ENCODE measurements at regions not wholly inside any gene's neighbourhood (a gene's known extent, or its start where the extent isn't known, plus 50 kb on each side); places are given as distances from the start of the nearest gene placed in this dataset.
A peak's percentile ranks its signal among the peaks of the same experiment; 100 is the strongest.

DNA sequence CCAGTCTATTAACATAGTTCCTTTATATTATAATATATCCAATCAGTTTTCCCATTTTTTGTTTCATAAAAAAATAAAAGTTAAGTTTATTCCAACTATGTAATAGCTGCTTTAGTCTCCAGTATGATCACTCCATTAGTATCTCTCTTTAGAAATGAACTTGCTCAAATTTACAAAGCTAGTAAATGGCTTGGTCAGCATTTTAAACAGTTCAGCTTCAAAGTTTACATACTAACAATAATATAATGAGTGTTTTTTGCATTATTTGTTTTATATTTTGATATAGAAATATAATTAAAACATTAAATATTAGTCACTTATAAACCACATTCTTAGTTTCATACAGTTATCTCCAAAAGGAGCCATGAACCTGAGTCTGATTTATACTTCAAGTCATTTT is 1073.8 kb downstream of the SLITRK5 start:
- Histone ChIP-seq H2AK9ac (replicated peaks; ENCODE audit: low read depth, low read length, poor library complexity) (no peak overlapping the region), H3K9me3 (ENCODE audit: control insufficient read depth, insufficient read depth, low read length) (peaks cover 5% of the 10 kb centered on the region; the same call in 1 of the 2 replicates), H3K79me1 (ENCODE audit: low read depth in 1 of 2, low read length in 2 of 2) (no peaks in the 10 kb centered on the region), H2BK5ac (ENCODE audit: low read depth, low read length, poor library complexity, severe bottlenecking) (no peak overlapping the region), H3K18ac (ENCODE audit: low read depth, low read length) (no peak overlapping the region), H4K8ac (ENCODE audit: low read depth in 2 of 2, low read length in 2 of 2) (no peak overlapping the region), H3K4me3 (ENCODE audit: insufficient read depth, low read depth, low read length) (no peak overlapping the region), H4K91ac (ENCODE audit: insufficient read depth, low read depth, low read length) (no peak overlapping the region), H3K4me1 (ENCODE audit: control insufficient read depth, insufficient read depth, low read length) (no peaks in the 10 kb centered on the region), H2AFZ (replicated peaks; ENCODE audit: low read length, poor library complexity) (no peak overlapping the region), H3K4ac (ENCODE audit: low read depth, low read length) (no peak overlapping the region), H2BK20ac (ENCODE audit: low read depth, low read length) (no peak overlapping the region), H3K14ac (replicated peaks; ENCODE audit: low read depth, low read length) (no peak overlapping the region), H3K9ac (ENCODE audit: low read depth, low read length) (no peak overlapping the region), H2BK15ac (ENCODE audit: low read depth, low read length) (no peak overlapping the region), H3K27ac (ENCODE audit: insufficient read depth, low read length) (no peak overlapping the region), H3K36me3 (ENCODE audit: control insufficient read depth, insufficient read depth, low read length) (no peaks in the 10 kb centered on the region), H3K4me2 (ENCODE audit: low read depth, low read length) (no peak overlapping the region), H4K20me1 (ENCODE audit: insufficient read depth, low read length) (no peaks in the 10 kb centered on the region), H2BK120ac (ENCODE audit: low read depth, low read length) (no peak overlapping the region), H3K9me1 (ENCODE audit: insufficient read depth, low read length) (no peaks in the 10 kb centered on the region), H3K27me3 (ENCODE audit: control insufficient read depth, insufficient read depth, low read length) (no peaks in the 10 kb centered on the region), H3K56ac (ENCODE audit: extremely low read depth, insufficient read depth, low read length) (no peak overlapping the region), H2AK5ac (ENCODE audit: low read depth, low read length) (no peak overlapping the region), H3K23ac (ENCODE audit: low read depth, low read length) (no peak overlapping the region), H4K5ac (ENCODE audit: low read depth, low read length) (no peak overlapping the region)
- dilution Hi-C loops (cut with HindIII; ENCODE audit: low sequenced_read_pairs, unreplicated experiment) (no loop called here), intact Hi-C loops (cut with micrococcal nuclease) (no loop called here), in situ Hi-C loops (cut with MboI; ENCODE audit: low sequenced_read_pairs) (no loop called here)
- DNase-seq (no peak), ATAC-seq (ENCODE audit: low read depth) (no peak)
- ChIA-PET CTCF (no interaction called here), POLR2A (ENCODE audit: unreplicated experiment) (no interaction called here)
- peak; percentile 82 for TF ChIP-seq MAFK (IDR thresholded peaks at IDR 0.05; ENCODE audit: low read depth, low read length)
- no peak for TF ChIP-seq MAZ (IDR thresholded peaks at IDR 0.05; ENCODE audit: borderline replicate concordance, low read depth, low read length)
- TF ChIP-seq CHD1 (IDR thresholded peaks at IDR 0.05; ENCODE audit: low read depth, low read length): no peak
- TF ChIP-seq, protein P1, sequence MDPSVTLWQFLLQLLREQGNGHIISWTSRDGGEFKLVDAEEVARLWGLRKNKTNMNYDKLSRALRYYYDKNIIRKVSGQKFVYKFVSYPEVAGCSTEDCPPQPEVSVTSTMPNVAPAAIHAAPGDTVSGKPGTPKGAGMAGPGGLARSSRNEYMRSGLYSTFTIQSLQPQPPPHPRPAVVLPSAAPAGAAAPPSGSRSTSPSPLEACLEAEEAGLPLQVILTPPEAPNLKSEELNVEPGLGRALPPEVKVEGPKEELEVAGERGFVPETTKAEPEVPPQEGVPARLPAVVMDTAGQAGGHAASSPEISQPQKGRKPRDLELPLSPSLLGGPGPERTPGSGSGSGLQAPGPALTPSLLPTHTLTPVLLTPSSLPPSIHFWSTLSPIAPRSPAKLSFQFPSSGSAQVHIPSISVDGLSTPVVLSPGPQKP (IDR thresholded peaks at IDR 0.05; ENCODE audit: borderline replicate concordance, low read depth, low read length): no peak
- no TSS peak for BruUV-seq (replicated peaks)

All from IMR-90 (cell line).